SH-SY5Y (cell line): ENCODE measurements at regions not wholly inside any gene's neighbourhood (a gene's known extent, or its start where the extent isn't known, plus 50 kb on each side); places are given as distances from the start of the nearest gene placed in this dataset.

Source experiments
- GATA2 ChIP-seq: IDR thresholded peaks from 2 replicates; pipeline ENCODE4 v1.6.1; 2011; ENCODE audit warnings: mild to moderate bottlenecking, low read depth, low read length
- GATA3 ChIP-seq: IDR thresholded peaks from 2 replicates; pipeline ENCODE4 v1.6.1; 2011; ENCODE audit warnings: low read depth, mild to moderate bottlenecking, low read length, moderate library complexity

DNA sequence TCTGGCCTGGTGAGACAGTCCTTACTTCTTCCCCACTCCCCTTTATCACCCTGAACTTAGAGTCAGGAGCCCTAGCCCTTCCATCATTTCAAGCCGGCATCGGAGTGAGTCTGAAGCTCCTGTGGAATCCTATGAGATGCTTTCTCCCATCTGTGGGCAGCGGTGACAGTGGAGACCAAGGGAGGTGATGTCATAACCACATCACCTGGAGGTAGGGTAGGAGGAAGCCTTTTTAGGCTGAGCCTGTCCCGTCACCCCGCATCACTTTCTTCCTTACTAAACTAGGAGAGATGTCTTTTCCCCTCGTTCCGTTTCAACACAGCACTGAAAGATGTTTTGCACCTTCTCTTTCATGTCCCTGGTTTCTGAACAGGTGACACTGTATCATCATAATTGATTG is 124.1 kb upstream of the WWC1 start:
- TF ChIP-seq GATA3 (no peak), GATA2 (no peak)

DNA sequence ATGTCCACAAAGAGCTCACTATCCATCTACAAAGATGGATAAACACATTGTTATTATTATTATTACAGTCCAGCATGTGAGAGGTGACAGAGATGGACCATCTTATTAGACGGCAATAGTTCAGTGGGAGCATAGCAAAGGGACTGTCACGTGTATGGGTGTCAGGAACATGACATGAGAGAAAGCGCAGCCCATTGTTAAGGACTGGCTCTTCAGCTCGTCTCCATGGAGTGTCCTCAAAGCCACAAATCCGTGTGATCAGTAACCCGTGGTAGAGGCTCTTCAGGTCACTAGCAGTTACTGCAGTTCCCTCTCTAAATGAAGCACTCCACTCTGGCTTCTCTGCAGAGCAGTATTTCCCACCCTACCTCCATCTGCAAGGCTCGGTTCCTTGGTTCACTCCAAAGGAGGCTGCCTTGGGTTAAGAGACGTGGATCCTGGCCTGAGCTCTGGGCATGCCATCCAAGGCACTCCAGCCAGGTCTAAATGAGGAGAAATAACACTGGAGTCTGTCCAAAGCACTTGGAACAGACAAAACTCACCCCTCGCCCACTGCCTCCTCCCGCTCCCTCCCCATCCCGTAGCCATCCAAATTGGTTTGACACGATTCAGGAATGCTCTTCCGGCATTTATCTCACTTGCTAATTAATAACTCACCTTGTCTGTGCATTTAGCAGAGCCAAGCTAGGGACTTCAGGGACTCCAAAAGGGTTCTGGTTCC is 122.3 kb upstream of the WWC1 start:
- TF ChIP-seq GATA2: no peak
- TF ChIP-seq GATA3: no peak

DNA sequence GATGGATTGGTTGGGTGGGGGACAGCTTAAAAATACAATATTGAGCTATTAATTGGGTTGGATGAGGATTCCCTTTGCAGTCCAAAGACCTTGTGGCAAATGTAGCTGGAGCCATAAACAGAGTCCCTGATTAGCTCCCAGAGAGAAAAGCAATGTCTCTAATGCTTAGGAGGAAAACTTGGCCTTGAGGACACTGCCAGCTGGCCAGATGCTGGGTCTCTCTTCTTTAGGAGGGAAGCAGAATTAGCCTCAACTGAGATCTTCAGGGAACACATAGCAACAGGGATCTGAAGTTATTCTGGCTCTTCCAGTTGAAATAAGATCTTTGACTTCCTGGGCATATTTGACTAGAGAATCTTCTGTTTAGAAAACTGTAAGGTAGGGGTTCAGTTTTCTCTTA is 121.7 kb upstream of the WWC1 start:
- TF ChIP-seq GATA3 (no peak), GATA2 (no peak)

DNA sequence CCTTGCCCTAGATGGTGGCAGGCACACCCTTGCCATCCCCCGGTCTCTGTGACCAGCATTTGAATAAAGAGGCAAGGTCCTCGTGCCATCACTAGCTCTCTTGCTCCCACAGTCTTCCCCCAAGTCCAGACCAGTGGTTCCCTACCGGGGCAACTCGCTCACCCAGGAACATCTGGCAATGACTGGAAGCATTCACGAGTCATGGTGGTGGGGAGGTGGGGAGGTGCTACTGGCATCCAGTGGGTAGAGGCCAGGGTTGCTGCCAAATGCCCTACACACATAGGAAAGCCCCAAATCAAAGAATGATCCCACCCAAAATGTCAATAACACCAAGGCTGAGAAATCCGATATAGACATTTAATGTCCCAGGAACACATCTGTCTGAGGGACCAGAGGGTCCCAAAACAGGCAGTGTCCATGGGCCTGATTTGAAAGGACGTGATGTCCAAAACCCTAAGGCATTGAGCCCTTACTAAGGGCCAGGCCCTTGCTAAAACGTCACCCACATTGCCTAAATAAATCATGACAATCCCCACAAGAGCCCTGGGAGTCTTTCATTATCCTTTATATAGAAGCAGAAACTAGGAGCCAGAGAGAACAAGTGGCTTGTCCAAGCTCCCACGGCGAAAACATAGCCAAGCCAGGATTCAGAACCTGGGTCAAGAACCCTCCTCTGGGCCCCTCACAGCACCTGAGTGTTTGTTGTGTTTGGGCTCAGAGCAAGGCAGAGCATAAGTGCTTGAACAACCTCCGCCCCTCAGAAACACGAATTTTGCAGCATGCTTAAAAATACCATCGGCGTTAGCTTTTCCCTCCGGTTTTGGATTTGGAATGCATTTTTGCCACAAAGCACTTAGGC is 119.3 kb upstream of the WWC1 start:
- no peak for TF ChIP-seq GATA3
- no peak for TF ChIP-seq GATA2

DNA sequence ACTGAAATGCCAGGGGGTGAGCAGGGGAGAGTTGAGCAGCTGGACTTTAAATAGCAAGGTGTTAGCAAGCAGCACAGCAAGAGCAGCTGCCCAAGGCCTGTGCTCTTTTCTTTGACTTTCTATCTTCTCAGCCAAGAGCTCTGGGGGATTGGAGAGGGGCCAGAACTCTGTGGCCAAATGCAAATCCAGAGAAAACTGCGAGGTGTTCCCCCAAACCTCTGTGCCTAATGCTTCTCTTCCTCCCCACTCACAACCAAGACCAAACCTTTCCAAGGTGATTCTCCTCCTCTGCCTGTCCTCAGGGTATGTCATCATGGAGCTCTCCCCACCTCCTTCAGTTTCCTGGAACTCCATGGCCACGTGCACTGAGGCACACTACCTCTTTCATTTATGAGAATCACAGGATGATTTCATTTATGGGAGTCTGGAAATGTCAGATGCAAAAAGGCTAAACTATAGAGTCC is 118.7 kb upstream of the WWC1 start:
- TF ChIP-seq GATA3 (no peak), GATA2 (no peak)

DNA sequence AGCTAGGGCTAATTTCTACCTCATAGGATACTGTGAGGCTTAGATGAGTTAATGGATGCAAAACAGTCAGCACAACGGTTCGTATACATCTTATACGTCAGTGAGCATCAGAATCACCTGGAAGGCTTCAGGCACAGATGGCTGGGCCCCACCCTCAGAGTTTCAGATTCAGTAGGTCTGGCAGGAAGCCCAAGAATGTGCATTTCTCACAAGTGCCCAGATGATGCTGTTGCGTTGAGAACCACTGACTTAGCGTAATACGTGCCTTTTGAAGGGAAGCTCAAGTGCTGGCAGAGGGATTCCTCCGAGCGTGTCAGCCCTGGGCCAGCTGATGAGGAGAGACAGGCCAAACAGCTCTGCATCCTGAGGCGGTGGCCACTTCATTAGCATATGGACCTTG is 117.1 kb upstream of the WWC1 start:
- TF ChIP-seq GATA3 (no peak), GATA2 (no peak)

DNA sequence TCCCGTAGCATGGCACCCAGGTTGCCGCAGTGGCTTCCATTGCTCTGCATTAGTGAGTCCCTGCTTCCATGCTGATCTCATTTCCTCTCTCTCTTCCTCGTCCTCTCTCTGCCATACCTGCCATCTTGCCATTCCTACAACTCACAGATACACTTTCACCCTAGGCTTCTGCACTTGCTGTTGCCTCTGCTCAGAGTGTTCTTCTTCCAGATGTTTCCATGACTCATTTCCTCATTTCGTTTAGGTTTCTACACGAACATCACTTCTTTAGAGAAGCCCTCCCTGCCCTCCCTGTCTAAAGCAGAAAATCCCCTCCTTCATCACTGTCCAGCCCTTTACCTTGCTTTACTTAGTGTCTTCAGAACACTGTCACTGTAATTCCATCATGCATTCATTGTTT is 115.2 kb upstream of the WWC1 start:
- TF ChIP-seq GATA3 (no peak), GATA2 (no peak)

DNA sequence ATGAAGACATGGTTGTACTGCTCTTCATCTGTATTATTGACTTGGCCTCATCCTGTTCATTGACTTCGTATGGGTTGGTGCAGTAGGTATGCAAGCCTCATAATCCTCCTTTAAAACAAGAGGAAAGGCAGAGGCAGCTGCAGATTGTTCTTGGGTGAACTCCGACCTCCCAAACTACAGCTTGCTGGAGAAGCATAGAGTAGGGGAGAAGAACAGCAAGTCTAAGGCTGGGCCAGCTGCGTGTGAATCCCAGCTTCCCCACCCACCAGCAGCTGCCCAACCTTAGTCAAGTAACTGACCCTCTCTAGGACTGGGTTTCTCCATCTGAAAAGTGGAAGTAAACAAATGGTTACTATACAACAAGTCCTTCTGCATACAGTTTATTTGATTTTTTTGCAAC is 114.5 kb upstream of the WWC1 start:
- TF ChIP-seq GATA3 (no peak), GATA2 (no peak)

DNA sequence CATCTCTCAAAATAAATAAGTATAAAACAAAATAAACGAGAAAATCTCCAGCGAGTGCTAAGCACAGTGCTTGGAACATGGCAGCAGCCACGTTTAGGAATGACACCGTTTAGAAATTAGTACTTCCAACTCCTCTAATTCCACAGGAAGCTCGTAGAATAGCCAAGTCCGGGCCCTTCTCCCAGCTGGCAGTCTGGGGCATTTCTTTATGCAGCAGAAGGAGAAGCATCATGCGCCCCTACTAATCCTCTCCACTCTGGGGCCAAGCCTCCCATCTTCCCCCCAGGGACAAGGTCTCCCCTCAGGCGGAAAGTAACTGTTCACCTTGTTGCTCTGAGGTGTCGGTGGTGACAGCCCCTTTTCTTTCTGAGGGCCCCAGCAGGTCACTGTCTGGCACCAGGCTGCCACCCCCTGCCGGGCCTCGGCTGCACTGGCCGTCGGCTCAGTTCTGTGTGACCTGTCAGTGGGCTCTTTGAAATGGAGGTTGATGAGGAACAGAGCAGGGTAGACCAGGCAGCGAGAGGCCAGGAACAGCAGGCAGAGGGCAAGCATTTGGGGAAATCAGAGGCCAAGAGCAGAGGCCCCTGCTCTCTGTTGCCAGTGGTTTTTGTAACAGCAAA is 113.5 kb upstream of the WWC1 start:
- TF ChIP-seq GATA2 (no peak; the same call in 1 of the 2 replicates), GATA3 (no peak)

DNA sequence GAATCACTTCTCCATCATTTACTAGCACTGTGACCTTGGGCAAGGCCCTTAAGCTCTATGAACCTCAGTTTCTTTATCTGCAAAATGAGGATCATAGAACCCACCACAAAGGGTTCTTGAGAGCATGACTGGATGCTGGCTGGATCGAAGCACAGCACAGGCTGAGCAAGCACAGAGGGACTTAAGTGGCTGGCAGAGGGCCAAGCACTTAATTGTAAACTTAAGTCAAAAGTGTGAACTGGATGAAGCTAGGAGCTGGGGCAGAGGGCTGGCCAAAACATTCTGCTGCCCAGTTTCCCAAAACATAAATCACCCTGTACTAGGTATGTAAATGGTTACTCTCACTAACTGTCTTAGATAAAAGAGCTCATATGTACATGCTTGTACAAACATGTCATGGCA is 112.3 kb upstream of the WWC1 start:
- TF ChIP-seq GATA2 (no peak), GATA3 (no peak)

DNA sequence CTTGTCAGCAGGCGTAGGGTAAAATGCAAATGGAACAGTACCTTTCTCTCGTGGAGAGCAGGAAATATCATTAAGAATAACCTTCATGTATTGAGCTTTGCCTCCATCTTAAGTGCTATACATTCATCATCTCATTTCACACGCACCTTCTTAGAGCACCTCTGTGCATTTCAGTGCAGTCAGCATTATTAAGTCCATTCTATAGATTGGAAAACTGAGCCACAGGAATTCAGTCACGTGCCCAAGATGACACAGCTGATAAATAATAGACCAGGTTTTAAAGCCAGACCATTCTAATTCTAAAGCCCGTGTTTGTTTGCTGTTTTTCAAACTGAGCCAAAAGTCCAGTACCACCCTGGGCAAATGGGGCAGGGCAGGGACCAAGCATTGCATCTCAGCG is 109.2 kb upstream of the WWC1 start:
- TF ChIP-seq GATA3 (no peak), GATA2 (no peak)

DNA sequence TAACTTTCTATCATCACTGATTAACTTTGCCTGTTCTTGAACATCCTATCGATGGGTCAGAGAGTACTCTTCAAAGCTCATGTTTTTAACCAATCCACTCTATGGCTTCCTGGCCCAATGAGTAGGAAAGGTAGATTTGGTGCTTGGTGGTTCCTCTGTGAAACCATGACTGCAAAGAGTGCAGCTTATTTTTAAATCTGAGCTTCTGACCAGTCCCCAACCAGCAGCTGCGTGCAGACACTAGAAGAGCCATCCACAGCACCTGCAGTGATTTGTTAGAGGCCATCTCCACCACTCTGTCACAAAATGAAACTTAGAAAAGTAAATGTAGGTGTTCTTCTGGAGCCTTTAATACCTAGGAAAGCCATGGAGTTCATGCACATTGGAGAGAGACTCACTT is 107.3 kb upstream of the WWC1 start:
- no peak for TF ChIP-seq GATA2
- TF ChIP-seq GATA3: no peak

DNA sequence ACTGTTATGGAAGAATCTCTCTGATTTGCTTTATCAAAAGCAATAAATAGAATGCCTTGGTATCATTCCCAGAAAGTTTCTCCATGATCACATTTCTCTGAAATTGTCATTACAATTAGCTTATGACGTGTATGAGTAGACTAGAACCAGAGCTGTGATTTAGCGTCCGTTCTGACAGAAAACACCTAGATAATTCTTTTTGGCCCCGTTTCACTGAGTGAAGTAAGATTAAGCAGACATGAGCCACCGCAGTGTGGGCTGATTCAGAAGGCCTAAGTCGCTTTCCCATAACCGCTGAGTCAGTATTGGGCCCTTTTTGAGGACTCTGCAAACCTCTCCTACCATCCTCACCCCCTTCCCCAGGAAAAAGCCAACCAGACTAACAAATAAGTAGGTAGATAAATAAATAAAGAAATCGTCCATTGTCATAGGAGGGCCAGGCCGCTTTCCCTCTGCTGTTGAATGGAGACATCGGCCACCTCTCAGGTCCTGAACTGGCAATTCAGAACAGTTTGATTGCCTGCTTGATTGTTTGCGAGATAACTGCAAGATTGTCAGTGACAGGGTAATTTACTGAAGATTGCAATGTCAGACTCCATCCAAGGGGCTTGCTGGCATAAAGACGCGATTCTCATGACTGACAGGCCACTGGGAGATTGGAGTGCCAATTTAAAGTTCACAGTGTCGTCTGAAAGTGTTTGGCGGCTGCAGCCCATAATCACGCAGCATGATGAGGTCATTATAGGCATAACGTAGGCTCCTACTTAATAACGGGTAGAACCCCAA is 105.0 kb upstream of the WWC1 start:
- TF ChIP-seq GATA2 (peak; percentile 70), GATA3 (no peak; the same call in 1 of the 2 replicates)

DNA sequence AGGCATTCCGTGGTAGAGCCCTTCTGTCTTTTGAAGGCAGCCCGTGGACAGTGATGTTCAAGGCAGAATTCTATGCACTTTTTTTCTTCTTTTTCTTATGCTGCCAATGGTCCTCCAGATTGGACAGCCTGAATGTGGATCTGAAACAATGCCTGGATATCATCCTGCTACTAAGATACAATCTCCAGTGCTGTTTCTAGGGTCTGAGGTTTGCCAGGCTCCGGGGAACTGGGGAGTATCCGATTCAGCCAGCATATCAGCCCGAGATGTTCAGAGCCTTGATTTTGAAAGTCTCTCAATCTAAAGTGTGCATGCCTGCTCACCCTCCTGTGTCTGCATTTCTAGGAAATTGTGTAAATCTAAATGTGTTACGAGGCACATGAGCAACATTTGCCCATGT is 103.8 kb upstream of the WWC1 start:
- peak; percentile 99 for TF ChIP-seq GATA2
- TF ChIP-seq GATA3: peak; percentile 99

DNA sequence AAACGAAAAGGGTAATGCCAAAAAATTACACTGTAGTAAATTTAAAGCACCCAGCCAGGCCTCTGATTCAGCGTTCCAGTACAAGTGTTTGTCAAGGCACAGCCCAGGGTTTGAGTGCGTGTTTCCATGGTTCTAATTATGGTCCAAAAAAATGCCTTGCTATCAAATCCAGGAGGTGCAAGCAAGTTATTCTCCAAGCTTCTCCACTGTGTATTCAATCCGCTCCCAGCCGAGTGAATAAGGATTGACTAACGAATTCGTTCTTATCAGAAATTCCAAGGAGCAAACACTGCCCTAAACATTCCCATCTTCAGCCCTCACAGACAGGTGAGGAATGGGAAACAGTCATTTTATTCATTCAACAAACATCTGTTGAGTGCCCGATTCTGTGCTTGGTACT is 103.3 kb upstream of the WWC1 start:
- TF ChIP-seq GATA2 (no peak), GATA3 (no peak)
